Iris pigment epithelial cell (primary cell): ENCODE measurements at regions not wholly inside any gene's neighbourhood (a gene's known extent, or its start where the extent isn't known, plus 50 kb on each side); places are given as distances from the start of the nearest gene placed in this dataset.
A peak's percentile ranks its signal among the peaks of the same experiment; 100 is the strongest.

Experiments
- DNase-seq: peaks from one replicate; pipeline ENCODE4 v3.0.0-alpha.2; 2011; ENCODE audit warnings: low read depth

- DNase-seq = no peak
These were observed 64.0 kb downstream of the BMP2 start for GRCh38 chr20:6831461-6831860.

GRCh38 chr20:6832811-6833210 is 65.3 kb downstream of the BMP2 start:
- DNase-seq = no peak

- DNase-seq = no peak
These were observed 68.1 kb downstream of the BMP2 start for GRCh38 chr20:6835609-6836008.

GRCh38 chr20:6836821-6837374 is 69.4 kb downstream of the BMP2 start:
- DNase-seq = no peak

GRCh38 chr20:6837730-6838129 is 70.2 kb downstream of the BMP2 start:
- DNase-seq = no peak

- DNase-seq = peak; percentile 24
These were observed 70.8 kb downstream of the BMP2 start for GRCh38 chr20:6838181-6838826.

- DNase-seq = no peak
These were observed 73.6 kb downstream of the BMP2 start for GRCh38 chr20:6841128-6841527.

- DNase-seq = no peak
These were observed 77.7 kb downstream of the BMP2 start for GRCh38 chr20:6845141-6845540.

- no peak for DNase-seq
These were observed 80.6 kb downstream of the BMP2 start for GRCh38 chr20:6848041-6848440.

GRCh38 chr20:6848992-6849391 is 81.5 kb downstream of the BMP2 start:
- no peak for DNase-seq

GRCh38 chr20:6851136-6851535 is 83.7 kb downstream of the BMP2 start:
- no peak for DNase-seq

GRCh38 chr20:6852478-6852877 is 85.0 kb downstream of the BMP2 start:
- DNase-seq = no peak

- DNase-seq = peak; percentile 1
These were observed 87.6 kb downstream of the BMP2 start for GRCh38 chr20:6855104-6855503.

GRCh38 chr20:6855796-6856195 is 88.3 kb downstream of the BMP2 start:
- peak; percentile 3 for DNase-seq

GRCh38 chr20:6857927-6858326 is 90.4 kb downstream of the BMP2 start:
- no peak for DNase-seq

- DNase-seq = no peak
These were observed 95.9 kb downstream of the BMP2 start for GRCh38 chr20:6863355-6863754.

GRCh38 chr20:6863798-6864201 is 96.3 kb downstream of the BMP2 start:
- no peak for DNase-seq

- no peak for DNase-seq
These were observed 97.3 kb downstream of the BMP2 start for GRCh38 chr20:6864740-6865139.

GRCh38 chr20:6866741-6867140 is 99.3 kb downstream of the BMP2 start:
- peak; percentile 45 for DNase-seq

GRCh38 chr20:6868861-6869260 is 101.4 kb downstream of the BMP2 start:
- DNase-seq = no peak

GRCh38 chr20:6870559-6870958 is 103.1 kb downstream of the BMP2 start:
- DNase-seq = peak; percentile 63

- DNase-seq = no peak
These were observed 110.1 kb downstream of the BMP2 start for GRCh38 chr20:6877633-6878032.

GRCh38 chr20:6882561-6883291 is 115.2 kb downstream of the BMP2 start:
- DNase-seq = peak; percentile 53

- no peak for DNase-seq
These were observed 116.6 kb downstream of the BMP2 start for GRCh38 chr20:6884114-6884513.
